NCI-H1436 (cell line): ENCODE measurements at regions not wholly inside any gene's neighbourhood (a gene's known extent, or its start where the extent isn't known, plus 50 kb on each side); places are given as distances from the start of the nearest gene placed in this dataset.
"Not testable (repeated sequence)": the region's sequence is repeated elsewhere in the genome, so short reads cannot be mapped to it uniquely, and the experiment has no call there.

Experiments
- DNase-seq: peaks from one replicate; lab custom pipeline; 2025; lab: John Stamatoyannopoulos, UW

GRCh38 chr4:133320576-133321170 is 171.6 kb downstream of the PCDH10 start:
- DNase-seq, result no peak

GRCh38 chr4:133316909-133317308 is 167.8 kb downstream of the PCDH10 start:
- DNase-seq, result no peak

GRCh38 chr4:133314991-133315390 is 165.9 kb downstream of the PCDH10 start:
- DNase-seq, result no peak

GRCh38 chr4:133287396-133287795 is 138.3 kb downstream of the PCDH10 start:
- DNase-seq, result no peak

GRCh38 chr4:133278591-133278990 is 129.5 kb downstream of the PCDH10 start:
- DNase-seq, result no peak

GRCh38 chr4:133277940-133278339 is 128.8 kb downstream of the PCDH10 start:
- not testable (repeated sequence) for DNase-seq

- no peak for DNase-seq
Observed at GRCh38 chr4:133275246-133275645, 126.2 kb downstream of the PCDH10 start.

- DNase-seq, result no peak
Observed at GRCh38 chr4:133273401-133273800, 124.3 kb downstream of the PCDH10 start.

- DNase-seq, result no peak
Observed at GRCh38 chr4:133270021-133270570, 121.0 kb downstream of the PCDH10 start.

- DNase-seq, result no peak
Observed at GRCh38 chr4:133268205-133268604, 119.1 kb downstream of the PCDH10 start.

- not testable (repeated sequence) for DNase-seq
Observed at GRCh38 chr4:133267506-133267905, 118.4 kb downstream of the PCDH10 start.

- not testable (repeated sequence) for DNase-seq
Observed at GRCh38 chr4:133266966-133267365, 117.9 kb downstream of the PCDH10 start.

GRCh38 chr4:133264251-133264650 is 115.2 kb downstream of the PCDH10 start:
- DNase-seq, result not testable (repeated sequence)

GRCh38 chr4:133263104-133263503 is 114.0 kb downstream of the PCDH10 start:
- no peak for DNase-seq

- no peak for DNase-seq
Observed at GRCh38 chr4:133247861-133248260, 98.8 kb downstream of the PCDH10 start.

GRCh38 chr4:133245226-133245625 is 96.1 kb downstream of the PCDH10 start:
- no peak for DNase-seq
